Upper lobe of left lung (tissue), 4 donors: ENCODE measurements at regions not wholly inside any gene's neighbourhood (a gene's known extent, or its start where the extent isn't known, plus 50 kb on each side); places are given as distances from the start of the nearest gene placed in this dataset.

Source experiments
- CTCF ChIP-seq, 6 experiments: fragments of 450-650 bp in 4 of 6; fragments of 200-600 bp in 2 of 6; sonication (generic) in 2 of 6; IDR thresholded peaks; one replicate each; pipeline ENCODE4 v1.5.1; 2016 to 2019; ENCODE audit warnings: antibody characterized with exemption in 6 of 6
- EP300 ChIP-seq, 4 donors: sonication (generic); formaldehyde crosslinking; IDR thresholded peaks; one replicate each; pipeline ENCODE4 v1.5.1; 2017; ENCODE audit warnings: antibody characterized with exemption in 4 of 4, control low read depth in 2 of 4
- POLR2A ChIP-seq, 4 donors: fragments of 450-650 bp; IDR thresholded peaks; one replicate each; pipeline ENCODE4 v1.5.1; 2016 to 2017; ENCODE audit warnings: antibody characterized with exemption in 4 of 4, mild to moderate bottlenecking in 2 of 4
- POLR2AphosphoS5 ChIP-seq, 2 donors: sonication (generic); formaldehyde crosslinking; IDR thresholded peaks; one replicate each; pipeline ENCODE4 v1.5.1; 2017; ENCODE audit warnings: antibody characterized with exemption in 2 of 2

GRCh38 chr20:40104959-40105358 lies 584.1 kb downstream of the MAFB start:
- TF ChIP-seq POLR2A (IDR thresholded peaks at IDR 0.05) (no peak), CTCF (IDR thresholded peaks at IDR 0.05) (no peak), EP300 (IDR thresholded peaks at IDR 0.05) (no peak), POLR2AphosphoS5 (IDR thresholded peaks at IDR 0.05) (no peak)
